ENCODE measurements at regions not wholly inside any gene's neighbourhood (a gene's known extent, or its start where the extent isn't known, plus 50 kb on each side); places are given as distances from the start of the nearest gene placed in this dataset.

DNA sequence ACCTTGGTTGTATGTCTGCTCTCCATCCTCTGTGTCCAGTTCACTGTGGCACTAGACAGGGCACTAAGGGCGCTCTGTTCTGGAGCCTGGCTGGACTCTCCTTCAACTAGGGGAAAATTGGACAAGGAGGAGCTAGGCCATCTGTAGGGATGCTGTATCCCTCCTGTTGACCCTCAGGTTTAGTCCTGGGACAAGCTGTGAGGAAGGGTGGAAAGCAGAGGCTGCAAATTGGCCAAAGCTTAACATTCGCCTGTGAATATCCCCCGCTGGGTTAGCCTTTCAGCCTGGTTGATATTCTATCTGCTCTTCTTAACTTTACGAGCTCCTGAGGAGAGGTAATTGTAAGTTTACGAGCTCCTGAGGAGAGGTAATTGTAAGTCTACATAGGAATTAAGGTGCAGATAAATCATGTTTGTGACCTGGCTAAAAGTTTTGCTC, 64.4 kb upstream of the ENPEP start (continued):
- TF ChIP-seq ZNF404 (tag by site-specific recombination; IDR thresholded peaks at IDR 0.05) (no peak), ZNF768 (tag by site-specific recombination; IDR thresholded peaks at IDR 0.05) (no peak), ZNF24 (tag by site-specific recombination; IDR thresholded peaks at IDR 0.05) (peak; percentile 82; the same call in 1 of the 2 replicates), ZSCAN23 (tag by site-specific recombination; IDR thresholded peaks at IDR 0.05) (no peak), ZNF10 (tag by site-specific recombination; IDR thresholded peaks at IDR 0.05) (peak; percentile 67), ZNF274 (IDR thresholded peaks at IDR 0.05; ENCODE audit: low read length) (no peak), ZNF274 (tag by site-specific recombination; IDR thresholded peaks at IDR 0.05; ENCODE audit: borderline replicate concordance) (no peak), ZFP37 (tag by site-specific recombination; IDR thresholded peaks at IDR 0.05) (no peak), BCL11A (tag by site-specific recombination; IDR thresholded peaks at IDR 0.05; ENCODE audit: low read depth) (peak; percentile 97), SCRT1 (tag by site-specific recombination; IDR thresholded peaks at IDR 0.05; ENCODE audit: borderline replicate concordance) (no peak), ZNF776 (tag by site-specific recombination; IDR thresholded peaks at IDR 0.05; ENCODE audit: borderline replicate concordance) (no peak), ZNF677 (tag by site-specific recombination; IDR thresholded peaks at IDR 0.05) (no peak), MZF1 (tag by site-specific recombination; IDR thresholded peaks at IDR 0.05; ENCODE audit: borderline replicate concordance) (peak; percentile 61; the same call in 1 of the 2 replicates), ZNF138 (tag by site-specific recombination; IDR thresholded peaks at IDR 0.05; ENCODE audit: borderline replicate concordance) (no peak), ZBTB48 (tag by site-specific recombination; IDR thresholded peaks at IDR 0.05) (no peak), GLIS1 (tag by site-specific recombination; IDR thresholded peaks at IDR 0.05) (peak; percentile 92), ZNF658 (tag by site-specific recombination; IDR thresholded peaks at IDR 0.05) (no peak), ZNF416 (tag by site-specific recombination; IDR thresholded peaks at IDR 0.05) (no peak), TRIM28 (IDR thresholded peaks at IDR 0.05; ENCODE audit: borderline replicate concordance, low read length) (peak; percentile 48; the same call in 1 of the 2 replicates), FEZF1 (tag by site-specific recombination; IDR thresholded peaks at IDR 0.05) (peak; percentile 99), EGR2 (tag by site-specific recombination; IDR thresholded peaks at IDR 0.05; ENCODE audit: low read depth) (no peak), ZNF555 (tag by site-specific recombination; conservative IDR thresholded peaks at IDR 0.05) (no peak), OSR2 (tag by site-specific recombination; IDR thresholded peaks at IDR 0.05) (peak; percentile 96)
- TF ChIP-seq, protein P1, sequence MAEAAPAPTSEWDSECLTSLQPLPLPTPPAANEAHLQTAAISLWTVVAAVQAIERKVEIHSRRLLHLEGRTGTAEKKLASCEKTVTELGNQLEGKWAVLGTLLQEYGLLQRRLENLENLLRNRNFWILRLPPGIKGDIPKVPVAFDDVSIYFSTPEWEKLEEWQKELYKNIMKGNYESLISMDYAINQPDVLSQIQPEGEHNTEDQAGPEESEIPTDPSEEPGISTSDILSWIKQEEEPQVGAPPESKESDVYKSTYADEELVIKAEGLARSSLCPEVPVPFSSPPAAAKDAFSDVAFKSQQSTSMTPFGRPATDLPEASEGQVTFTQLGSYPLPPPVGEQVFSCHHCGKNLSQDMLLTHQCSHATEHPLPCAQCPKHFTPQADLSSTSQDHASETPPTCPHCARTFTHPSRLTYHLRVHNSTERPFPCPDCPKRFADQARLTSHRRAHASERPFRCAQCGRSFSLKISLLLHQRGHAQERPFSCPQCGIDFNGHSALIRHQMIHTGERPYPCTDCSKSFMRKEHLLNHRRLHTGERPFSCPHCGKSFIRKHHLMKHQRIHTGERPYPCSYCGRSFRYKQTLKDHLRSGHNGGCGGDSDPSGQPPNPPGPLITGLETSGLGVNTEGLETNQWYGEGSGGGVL (tag by site-specific recombination; IDR thresholded peaks at IDR 0.05), result peak; percentile 21; the same call in 1 of the 2 replicates
- TF ChIP-seq, protein P2, sequence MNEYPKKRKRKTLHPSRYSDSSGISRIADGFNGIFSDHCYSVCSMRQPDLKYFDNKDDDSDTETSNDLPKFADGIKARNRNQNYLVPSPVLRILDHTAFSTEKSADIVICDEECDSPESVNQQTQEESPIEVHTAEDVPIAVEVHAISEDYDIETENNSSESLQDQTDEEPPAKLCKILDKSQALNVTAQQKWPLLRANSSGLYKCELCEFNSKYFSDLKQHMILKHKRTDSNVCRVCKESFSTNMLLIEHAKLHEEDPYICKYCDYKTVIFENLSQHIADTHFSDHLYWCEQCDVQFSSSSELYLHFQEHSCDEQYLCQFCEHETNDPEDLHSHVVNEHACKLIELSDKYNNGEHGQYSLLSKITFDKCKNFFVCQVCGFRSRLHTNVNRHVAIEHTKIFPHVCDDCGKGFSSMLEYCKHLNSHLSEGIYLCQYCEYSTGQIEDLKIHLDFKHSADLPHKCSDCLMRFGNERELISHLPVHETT (tag by site-specific recombination; IDR thresholded peaks at IDR 0.05), result peak; percentile 61
- TF ChIP-seq, protein P3, sequence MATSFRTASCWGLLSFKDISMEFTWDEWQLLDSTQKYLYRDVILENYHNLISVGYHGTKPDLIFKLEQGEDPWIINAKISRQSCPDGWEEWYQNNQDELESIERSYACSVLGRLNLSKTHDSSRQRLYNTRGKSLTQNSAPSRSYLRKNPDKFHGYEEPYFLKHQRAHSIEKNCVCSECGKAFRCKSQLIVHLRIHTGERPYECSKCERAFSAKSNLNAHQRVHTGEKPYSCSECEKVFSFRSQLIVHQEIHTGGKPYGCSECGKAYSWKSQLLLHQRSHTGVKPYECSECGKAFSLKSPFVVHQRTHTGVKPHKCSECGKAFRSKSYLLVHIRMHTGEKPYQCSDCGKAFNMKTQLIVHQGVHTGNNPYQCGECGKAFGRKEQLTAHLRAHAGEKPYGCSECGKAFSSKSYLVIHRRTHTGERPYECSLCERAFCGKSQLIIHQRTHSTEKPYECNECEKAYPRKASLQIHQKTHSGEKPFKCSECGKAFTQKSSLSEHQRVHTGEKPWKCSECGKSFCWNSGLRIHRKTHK (tag by site-specific recombination; IDR thresholded peaks at IDR 0.05), result no peak
- TF ChIP-seq, protein P4, sequence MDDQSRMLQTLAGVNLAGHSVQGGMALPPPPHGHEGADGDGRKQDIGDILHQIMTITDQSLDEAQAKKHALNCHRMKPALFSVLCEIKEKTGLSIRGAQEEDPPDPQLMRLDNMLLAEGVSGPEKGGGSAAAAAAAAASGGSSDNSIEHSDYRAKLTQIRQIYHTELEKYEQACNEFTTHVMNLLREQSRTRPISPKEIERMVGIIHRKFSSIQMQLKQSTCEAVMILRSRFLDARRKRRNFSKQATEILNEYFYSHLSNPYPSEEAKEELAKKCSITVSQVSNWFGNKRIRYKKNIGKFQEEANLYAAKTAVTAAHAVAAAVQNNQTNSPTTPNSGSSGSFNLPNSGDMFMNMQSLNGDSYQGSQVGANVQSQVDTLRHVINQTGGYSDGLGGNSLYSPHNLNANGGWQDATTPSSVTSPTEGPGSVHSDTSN (CRISPR knock-in tag; IDR thresholded peaks at IDR 0.05), result no peak
- TF ChIP-seq, protein P5, sequence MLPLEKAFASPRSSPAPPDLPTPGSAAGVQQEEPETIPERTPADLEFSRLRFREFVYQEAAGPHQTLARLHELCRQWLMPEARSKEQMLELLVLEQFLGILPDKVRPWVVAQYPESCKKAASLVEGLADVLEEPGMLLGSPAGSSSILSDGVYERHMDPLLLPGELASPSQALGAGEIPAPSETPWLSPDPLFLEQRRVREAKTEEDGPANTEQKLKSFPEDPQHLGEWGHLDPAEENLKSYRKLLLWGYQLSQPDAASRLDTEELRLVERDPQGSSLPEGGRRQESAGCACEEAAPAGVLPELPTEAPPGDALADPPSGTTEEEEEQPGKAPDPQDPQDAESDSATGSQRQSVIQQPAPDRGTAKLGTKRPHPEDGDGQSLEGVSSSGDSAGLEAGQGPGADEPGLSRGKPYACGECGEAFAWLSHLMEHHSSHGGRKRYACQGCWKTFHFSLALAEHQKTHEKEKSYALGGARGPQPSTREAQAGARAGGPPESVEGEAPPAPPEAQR (tag by site-specific recombination; IDR thresholded peaks at IDR 0.05), result no peak
- TF ChIP-seq, protein P6, sequence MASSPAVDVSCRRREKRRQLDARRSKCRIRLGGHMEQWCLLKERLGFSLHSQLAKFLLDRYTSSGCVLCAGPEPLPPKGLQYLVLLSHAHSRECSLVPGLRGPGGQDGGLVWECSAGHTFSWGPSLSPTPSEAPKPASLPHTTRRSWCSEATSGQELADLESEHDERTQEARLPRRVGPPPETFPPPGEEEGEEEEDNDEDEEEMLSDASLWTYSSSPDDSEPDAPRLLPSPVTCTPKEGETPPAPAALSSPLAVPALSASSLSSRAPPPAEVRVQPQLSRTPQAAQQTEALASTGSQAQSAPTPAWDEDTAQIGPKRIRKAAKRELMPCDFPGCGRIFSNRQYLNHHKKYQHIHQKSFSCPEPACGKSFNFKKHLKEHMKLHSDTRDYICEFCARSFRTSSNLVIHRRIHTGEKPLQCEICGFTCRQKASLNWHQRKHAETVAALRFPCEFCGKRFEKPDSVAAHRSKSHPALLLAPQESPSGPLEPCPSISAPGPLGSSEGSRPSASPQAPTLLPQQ (tag by site-specific recombination; IDR thresholded peaks at IDR 0.05), result no peak
- TF ChIP-seq, protein P7, sequence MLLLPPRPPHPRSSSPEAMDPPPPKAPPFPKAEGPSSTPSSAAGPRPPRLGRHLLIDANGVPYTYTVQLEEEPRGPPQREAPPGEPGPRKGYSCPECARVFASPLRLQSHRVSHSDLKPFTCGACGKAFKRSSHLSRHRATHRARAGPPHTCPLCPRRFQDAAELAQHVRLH (tag by site-specific recombination; IDR thresholded peaks at IDR 0.05), result peak; percentile 90
- TF ChIP-seq, protein P8, sequence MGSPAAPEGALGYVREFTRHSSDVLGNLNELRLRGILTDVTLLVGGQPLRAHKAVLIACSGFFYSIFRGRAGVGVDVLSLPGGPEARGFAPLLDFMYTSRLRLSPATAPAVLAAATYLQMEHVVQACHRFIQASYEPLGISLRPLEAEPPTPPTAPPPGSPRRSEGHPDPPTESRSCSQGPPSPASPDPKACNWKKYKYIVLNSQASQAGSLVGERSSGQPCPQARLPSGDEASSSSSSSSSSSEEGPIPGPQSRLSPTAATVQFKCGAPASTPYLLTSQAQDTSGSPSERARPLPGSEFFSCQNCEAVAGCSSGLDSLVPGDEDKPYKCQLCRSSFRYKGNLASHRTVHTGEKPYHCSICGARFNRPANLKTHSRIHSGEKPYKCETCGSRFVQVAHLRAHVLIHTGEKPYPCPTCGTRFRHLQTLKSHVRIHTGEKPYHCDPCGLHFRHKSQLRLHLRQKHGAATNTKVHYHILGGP (tag by site-specific recombination; IDR thresholded peaks at IDR 0.05), result peak; percentile 60; the same call in 1 of the 2 replicates
